GM19238 (cell line): ENCODE measurements at regions not wholly inside any gene's neighbourhood (a gene's known extent, or its start where the extent isn't known, plus 50 kb on each side); places are given as distances from the start of the nearest gene placed in this dataset.
"Not testable (repeated sequence)": the region's sequence is repeated elsewhere in the genome, so short reads cannot be mapped to it uniquely, and the experiment has no call there.

Source experiments
- DNase-seq: peaks from one replicate; pipeline ENCODE4 v3.0.0; 2011; ENCODE audit warnings: low spot score; ENCODE audit not compliant: insufficient read length

DNA sequence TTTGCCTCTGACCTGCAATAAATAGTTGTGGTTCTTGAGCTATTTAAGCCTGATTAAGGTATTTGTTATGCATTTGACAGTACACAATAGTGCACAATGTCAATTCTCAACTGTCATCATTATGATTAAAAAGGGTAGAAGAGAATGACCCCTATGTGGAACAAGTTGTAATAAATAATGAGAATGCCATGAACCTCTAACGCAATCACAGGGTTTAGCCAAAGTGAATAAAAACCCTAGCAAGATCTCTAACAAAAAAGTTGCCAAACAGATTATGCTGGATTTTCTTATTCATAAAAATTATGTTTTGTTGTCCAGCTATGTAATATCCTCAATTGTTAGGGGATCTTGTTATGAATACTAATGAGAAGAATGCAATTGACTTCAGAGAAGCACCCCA, 387.4 kb downstream of the GPAT3 start:
- DNase-seq = no peak

- DNase-seq = no peak
Observed at GRCh38 chr4:83922402-83922801, 386.5 kb downstream of the GPAT3 start.

DNA sequence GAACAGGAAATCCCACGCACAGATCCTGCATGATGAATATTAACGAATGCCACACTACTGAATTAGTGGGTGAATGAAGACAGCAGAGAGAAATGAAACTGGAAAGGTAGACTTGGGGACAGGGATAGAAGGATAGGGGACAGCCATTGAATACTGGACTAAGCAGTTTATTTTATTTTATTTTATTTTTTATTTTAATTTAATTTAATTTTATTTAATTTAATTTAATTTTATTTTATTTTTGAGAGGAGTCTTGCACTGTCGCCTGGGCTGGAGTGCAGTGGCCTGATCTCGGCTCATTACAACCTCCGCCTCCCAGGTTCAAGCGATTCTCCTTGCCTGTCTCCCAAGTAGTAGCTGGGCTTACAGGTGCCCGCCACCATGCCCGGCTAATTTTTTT, 385.2 kb downstream of the GPAT3 start:
- no peak for DNase-seq

DNA sequence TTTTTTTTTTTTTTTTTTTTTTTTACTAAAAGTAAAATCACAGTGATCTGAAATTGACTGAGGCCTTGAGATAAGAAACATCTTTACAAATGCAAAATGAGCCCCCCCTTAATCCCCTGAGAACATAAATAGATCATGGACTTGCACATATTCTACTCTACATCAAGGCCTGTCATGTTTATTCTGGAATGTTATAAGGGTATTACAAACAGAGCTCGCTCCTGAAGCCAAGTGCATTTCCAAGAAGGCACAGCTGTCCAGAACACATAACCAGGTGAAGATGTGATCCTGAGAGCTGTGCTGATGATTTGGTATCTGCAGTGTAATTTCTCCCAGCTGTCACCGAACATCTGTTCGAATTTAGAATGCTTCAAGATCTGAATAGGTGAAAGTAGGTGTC, 384.5 kb downstream of the GPAT3 start:
- DNase-seq = no peak

- DNase-seq = no peak
Observed at GRCh38 chr4:83917572-83917971, 381.7 kb downstream of the GPAT3 start.

DNA sequence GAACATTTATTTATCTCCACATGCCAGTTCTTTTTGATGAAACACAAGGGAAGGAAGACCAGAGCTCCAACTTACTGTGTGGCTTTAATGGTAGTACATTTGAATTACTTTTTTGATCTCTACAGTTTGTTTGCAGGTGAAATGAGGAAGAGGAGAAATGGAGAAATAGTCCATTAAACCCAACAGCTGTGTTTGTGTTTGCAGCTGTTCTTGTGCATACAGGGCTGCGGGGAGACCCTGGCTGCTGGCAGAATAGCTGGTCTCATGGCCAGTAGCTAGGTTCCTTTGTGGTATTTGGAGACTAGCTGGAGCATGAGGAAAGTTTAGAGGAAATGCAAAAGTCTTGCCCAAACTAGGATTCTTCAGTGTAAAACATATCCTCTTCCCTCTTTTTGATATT, 374.8 kb downstream of the GPAT3 start:
- DNase-seq = no peak

DNA sequence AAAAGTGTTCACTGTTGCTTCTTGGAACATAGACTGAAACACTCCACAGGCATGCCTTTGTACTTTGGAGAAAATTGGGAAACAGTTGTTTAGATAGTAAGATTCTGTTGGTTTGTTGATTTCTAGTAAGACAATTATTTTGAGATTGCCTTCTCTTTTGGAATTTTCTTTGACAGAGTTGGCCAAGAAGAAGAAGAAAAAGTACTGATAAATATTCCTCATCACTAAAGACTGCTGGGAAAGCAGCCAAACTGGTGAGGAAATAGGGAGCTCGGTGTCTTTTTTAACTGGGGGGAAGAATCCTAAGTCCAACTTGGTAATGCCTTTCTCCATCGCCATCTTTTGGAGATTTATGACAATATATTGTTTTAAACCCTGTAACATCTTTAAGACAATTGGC, 370.7 kb downstream of the GPAT3 start:
- DNase-seq = no peak

DNA sequence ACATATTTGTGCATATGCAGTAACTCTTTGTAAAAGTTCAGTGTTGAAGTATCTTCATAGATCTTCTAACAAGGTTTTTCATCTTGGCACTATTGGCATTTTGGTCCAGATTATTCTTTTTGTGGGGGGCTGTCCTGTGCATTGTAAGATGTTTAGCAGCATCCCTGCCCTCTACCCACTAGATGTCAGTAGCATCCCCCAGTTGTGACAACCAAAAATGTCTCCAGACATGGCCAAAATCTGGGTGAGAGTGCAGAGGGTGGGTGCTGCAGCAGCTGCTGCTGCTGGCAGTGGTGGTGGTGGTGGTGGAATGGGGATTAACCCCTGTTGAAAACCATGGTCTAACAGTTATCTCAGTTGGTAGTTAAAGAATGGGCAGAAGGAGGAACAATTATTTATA, 370.0 kb downstream of the GPAT3 start:
- DNase-seq = no peak

GRCh38 chr4:83903740-83904139, 367.8 kb downstream of the GPAT3 start:
- not testable (repeated sequence) for DNase-seq

DNA sequence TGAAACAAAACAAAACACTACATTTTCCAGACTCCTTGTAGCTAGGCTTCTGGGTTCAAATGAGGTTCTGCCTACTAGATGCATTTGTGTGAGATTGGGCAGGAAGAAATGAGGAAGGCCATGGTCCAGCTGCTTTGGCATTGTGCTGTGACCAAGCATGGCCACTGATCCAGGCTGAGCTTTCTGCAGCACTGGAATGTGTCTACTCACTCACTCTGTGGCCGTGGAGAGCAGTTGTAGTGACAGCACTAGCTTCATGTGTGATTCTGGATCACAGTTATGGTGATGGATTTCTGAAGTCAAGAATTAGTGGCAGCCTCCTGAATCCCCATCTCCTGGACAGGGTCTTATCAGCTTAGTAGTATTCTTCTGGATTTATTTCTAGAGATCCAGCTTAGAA, 358.9 kb downstream of the GPAT3 start:
- no peak for DNase-seq

GRCh38 chr4:83890816-83891215, 354.9 kb downstream of the GPAT3 start:
- no peak for DNase-seq

DNA sequence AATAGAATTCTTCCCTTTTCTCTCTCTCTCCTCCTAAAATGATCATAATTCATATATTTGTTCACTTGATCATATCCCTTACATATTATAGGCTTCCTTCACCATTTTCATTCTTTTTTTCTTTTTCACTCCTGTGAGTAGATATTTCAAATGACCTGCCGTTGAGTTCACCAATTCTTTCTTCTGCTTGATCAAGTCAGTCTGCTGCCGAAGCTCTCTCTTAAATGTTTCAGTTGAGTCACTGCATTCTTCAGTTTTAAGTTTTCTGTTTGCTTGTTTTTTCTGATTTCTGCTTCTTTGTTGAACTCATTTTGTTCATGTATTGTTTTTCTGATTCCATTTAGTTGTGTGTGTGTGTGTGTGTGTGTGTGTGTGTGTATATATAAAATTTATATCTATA, 354.3 kb downstream of the GPAT3 start:
- no peak for DNase-seq

- DNase-seq = no peak
Observed at GRCh38 chr4:83889802-83890201, 353.9 kb downstream of the GPAT3 start.

- no peak for DNase-seq
Observed at GRCh38 chr4:83885256-83886182, 349.6 kb downstream of the GPAT3 start.

GRCh38 chr4:83876047-83876446, 340.1 kb downstream of the GPAT3 start:
- DNase-seq = no peak

DNA sequence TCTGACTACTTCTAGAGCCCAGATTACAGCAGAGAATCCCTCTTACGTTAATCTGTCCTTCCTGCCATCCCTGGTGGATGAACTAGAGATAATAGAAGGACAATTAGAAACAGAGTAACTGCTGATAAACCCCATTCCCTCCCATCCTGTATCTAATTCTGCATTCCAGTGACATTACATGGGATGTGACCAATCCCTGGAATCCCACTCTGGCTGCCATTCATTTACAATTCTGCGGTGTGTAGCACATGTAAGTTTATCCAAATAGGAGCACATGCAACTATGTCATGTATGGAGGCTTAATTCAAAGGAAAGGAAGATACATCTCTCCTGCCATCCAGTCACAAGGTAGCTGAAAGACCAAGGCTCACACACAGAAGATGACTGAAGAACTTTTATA, 339.5 kb downstream of the GPAT3 start:
- no peak for DNase-seq

DNA sequence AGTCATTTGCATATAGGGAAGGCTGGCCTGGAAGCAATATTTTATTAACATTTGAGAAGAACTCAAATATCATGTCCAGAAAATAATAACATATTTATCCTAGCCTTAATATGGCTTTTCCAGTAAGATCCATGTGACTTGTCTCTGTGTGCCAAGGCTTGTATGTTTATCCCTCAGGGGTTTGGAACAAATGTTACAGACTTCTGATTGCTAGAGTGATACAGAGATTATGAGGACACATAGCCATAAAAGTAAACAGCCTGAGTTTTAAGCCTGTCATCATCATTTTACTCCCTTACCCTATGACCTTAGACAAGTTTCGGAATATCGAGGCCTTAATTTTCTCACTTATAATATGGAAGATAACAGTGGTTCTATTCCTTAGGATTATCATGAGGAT, 338.1 kb downstream of the GPAT3 start:
- no peak for DNase-seq

GRCh38 chr4:83870328-83870950, 334.5 kb downstream of the GPAT3 start:
- no peak for DNase-seq

GRCh38 chr4:83866834-83867621, 331.1 kb downstream of the GPAT3 start:
- no peak for DNase-seq

GRCh38 chr4:83865417-83866150, 329.7 kb downstream of the GPAT3 start:
- no peak for DNase-seq

DNA sequence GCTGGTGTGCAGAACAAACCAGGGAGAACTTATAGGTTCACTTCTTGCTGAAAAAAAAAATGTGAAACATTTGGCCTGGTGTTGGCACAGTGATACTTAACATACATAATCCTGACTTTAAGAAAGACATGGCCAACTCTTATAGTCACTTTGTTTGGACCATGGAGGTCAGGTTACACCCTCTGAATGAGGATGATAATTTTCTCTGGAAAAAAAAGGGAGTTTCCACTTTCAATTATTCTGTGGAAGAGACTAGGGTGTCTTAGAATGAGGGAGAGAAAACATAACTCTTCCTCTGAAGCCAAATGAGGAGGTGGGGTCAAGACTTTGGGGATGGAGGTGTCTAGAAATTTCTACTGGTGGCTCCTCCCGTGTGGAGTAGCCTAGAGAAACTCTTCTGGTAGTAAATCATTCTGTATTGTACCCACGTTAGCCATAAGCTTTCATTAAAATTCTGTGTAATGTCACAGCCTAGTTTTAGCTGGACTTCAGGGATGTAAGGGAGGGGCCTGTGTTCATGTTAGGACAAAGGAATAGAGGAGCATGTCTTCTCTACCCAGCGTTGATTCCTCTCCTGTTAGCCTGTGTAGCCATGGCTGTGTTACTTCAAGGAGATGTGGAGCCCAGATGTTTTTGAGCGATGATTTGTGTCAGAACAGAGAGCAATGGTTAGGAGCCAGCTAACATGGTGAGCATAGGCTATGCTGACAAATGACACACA, 328.3 kb downstream of the GPAT3 start:
- no peak for DNase-seq
